MM.1S (cell line): ENCODE measurements at regions not wholly inside any gene's neighbourhood (a gene's known extent, or its start where the extent isn't known, plus 50 kb on each side); places are given as distances from the start of the nearest gene placed in this dataset.

Experiments used
- DNase-seq: peaks from one replicate; pipeline ENCODE4 v3.0.0-alpha.2; 2015
- H2AFZ ChIP-seq: fragments of 300-600 bp; sonication (generic); 2 replicates; pipeline ENCODE4 v1.6.0; 2016; ENCODE audit warnings: antibody characterized with exemption, low read length
- H3F3A ChIP-seq: fragments of 300-600 bp; sonication (generic); 2 replicates; pipeline ENCODE4 v1.6.1; 2016; ENCODE audit warnings: mild to moderate bottlenecking, antibody characterized with exemption, low read length, moderate library complexity, mixed read lengths; ENCODE audit not compliant: insufficient read depth
- H3K27ac ChIP-seq: fragments of 300-600 bp; sonication (generic); 2 replicates; pipeline ENCODE4 v1.5.1; 2016; ENCODE audit warnings: mild to moderate bottlenecking, low read length
- H3K27me3 ChIP-seq: fragments of 300-600 bp; sonication (generic); replicated peaks from 2 replicates; pipeline ENCODE4 v1.6.0; 2016; ENCODE audit warnings: low read length; ENCODE audit not compliant: insufficient read depth
- H3K36me3 ChIP-seq: fragments of 300-600 bp; sonication (generic); replicated peaks from 2 replicates; pipeline ENCODE4 v1.6.1; 2016; ENCODE audit warnings: mild to moderate bottlenecking, low read length, mixed read lengths; ENCODE audit not compliant: insufficient read depth
- H3K4me1 ChIP-seq: fragments of 300-600 bp; sonication (generic); 2 replicates; pipeline ENCODE4 v1.6.1; 2016; ENCODE audit warnings: low read length, mixed read lengths
- H3K4me2 ChIP-seq: fragments of 300-600 bp; sonication (generic); 2 replicates; pipeline ENCODE4 v1.6.0; 2016; ENCODE audit warnings: low read depth, low read length
- H3K4me3 ChIP-seq: fragments of 300-600 bp; sonication (generic); 2 replicates; pipeline ENCODE4 v1.5.1; 2016; ENCODE audit warnings: low read length, mixed read lengths
- H3K79me2 ChIP-seq: fragments of 300-600 bp; sonication (generic); 2 replicates; pipeline ENCODE4 v1.6.1; 2016; ENCODE audit warnings: mixed run types, low read length, mixed read lengths
- H3K9ac ChIP-seq: fragments of 300-600 bp; sonication (generic); 2 replicates; pipeline ENCODE4 v1.6.1; 2016; ENCODE audit warnings: low read length, mixed read lengths
- H3K9me2 ChIP-seq: fragments of 300-600 bp; sonication (generic); replicated peaks from 2 replicates; pipeline ENCODE4 v1.6.1; 2016; ENCODE audit warnings: mild to moderate bottlenecking, low read length, mixed read lengths; ENCODE audit not compliant: insufficient read depth
- H3K9me3 ChIP-seq: fragments of 300-600 bp; sonication (generic); replicated peaks from 2 replicates; pipeline ENCODE4 v1.6.1; 2016; ENCODE audit warnings: mild to moderate bottlenecking, low read length, mixed read lengths; ENCODE audit not compliant: insufficient read depth
- H4K20me1 ChIP-seq: fragments of 300-600 bp; sonication (generic); 2 replicates; pipeline ENCODE4 v1.6.1; 2016; ENCODE audit warnings: mild to moderate bottlenecking, low read length, moderate library complexity, mixed read lengths; ENCODE audit not compliant: insufficient read depth
- CTCF ChIP-seq: fragments of 300-600 bp; sonication (generic); IDR thresholded peaks from 2 replicates; pipeline ENCODE4 v1.5.1; 2016; ENCODE audit warnings: antibody characterized with exemption, low read length, mixed read lengths
- EZH2 ChIP-seq: fragments of 300-600 bp; sonication (generic); optimal IDR thresholded peaks from 2 replicates; pipeline ENCODE3; 2017; ENCODE audit warnings: low read depth, mild to moderate bottlenecking, antibody characterized with exemption, low read length, mixed read lengths
- EZH2phosphoT487 ChIP-seq: fragments of 300-600 bp; sonication (generic); IDR thresholded peaks from 2 replicates; pipeline ENCODE4 v1.6.1; 2018; ENCODE audit warnings: antibody characterized with exemption, low read length

- Histone ChIP-seq H3K9me2 (no peaks in the 10 kb centered on the region), H3K27ac (no peak overlapping the region), H3K4me2 (no peak overlapping the region), H2AFZ (no peak overlapping the region), H3K27me3 (no peaks in the 10 kb centered on the region), H3K9ac (no peak overlapping the region), H3K79me2 (no peaks in the 10 kb centered on the region), H3F3A (no peaks in the 10 kb centered on the region), H4K20me1 (no peaks in the 10 kb centered on the region), H3K36me3 (no peaks in the 10 kb centered on the region), H3K4me1 (no peaks in the 10 kb centered on the region), H3K9me3 (no peaks in the 10 kb centered on the region), H3K4me3 (no peak overlapping the region)
- TF ChIP-seq EZH2phosphoT487 (no peak), CTCF (no peak), EZH2 (no peak)
- DNase-seq, result no peak
Observed at GRCh38 chr11:28488336-28488735, 380.1 kb downstream of the METTL15 start.

GRCh38 chr11:28483072-28483867 is 375.1 kb downstream of the METTL15 start:
- Histone ChIP-seq H3K9me2 (no peaks in the 10 kb centered on the region), H3K27me3 (no peaks in the 10 kb centered on the region), H3K9ac (no peak overlapping the region), H2AFZ (no peak overlapping the region), H3K4me2 (no peak overlapping the region), H3F3A (no peaks in the 10 kb centered on the region), H4K20me1 (no peaks in the 10 kb centered on the region), H3K4me3 (no peak overlapping the region), H3K36me3 (no peaks in the 10 kb centered on the region), H3K27ac (no peak overlapping the region), H3K4me1 (no peaks in the 10 kb centered on the region), H3K9me3 (no peaks in the 10 kb centered on the region), H3K79me2 (no peaks in the 10 kb centered on the region)
- no peak for TF ChIP-seq EZH2phosphoT487
- no peak for TF ChIP-seq EZH2
- TF ChIP-seq CTCF, result no peak
- no peak for DNase-seq

GRCh38 chr11:28482666-28483065 is 374.5 kb downstream of the METTL15 start:
- no peak overlapping the region for H3K4me2 ChIP-seq
- no peaks in the 10 kb centered on the region for H3K27me3 ChIP-seq
- no peaks in the 10 kb centered on the region for H4K20me1 ChIP-seq
- no peak for DNase-seq
- H3K4me3 ChIP-seq, result no peak overlapping the region
- no peaks in the 10 kb centered on the region for H3K9me3 ChIP-seq
- H3F3A ChIP-seq, result no peaks in the 10 kb centered on the region
- H2AFZ ChIP-seq, result no peak overlapping the region
- H3K27ac ChIP-seq, result no peak overlapping the region
- no peaks in the 10 kb centered on the region for H3K4me1 ChIP-seq
- H3K79me2 ChIP-seq, result no peaks in the 10 kb centered on the region
- no peaks in the 10 kb centered on the region for H3K36me3 ChIP-seq
- no peaks in the 10 kb centered on the region for H3K9me2 ChIP-seq
- TF ChIP-seq EZH2phosphoT487 (no peak), CTCF (no peak), EZH2 (no peak)
- H3K9ac ChIP-seq, result no peak overlapping the region
